ENCODE measurements at regions not wholly inside any gene's neighbourhood (a gene's known extent, or its start where the extent isn't known, plus 50 kb on each side); places are given as distances from the start of the nearest gene placed in this dataset.

DNA sequence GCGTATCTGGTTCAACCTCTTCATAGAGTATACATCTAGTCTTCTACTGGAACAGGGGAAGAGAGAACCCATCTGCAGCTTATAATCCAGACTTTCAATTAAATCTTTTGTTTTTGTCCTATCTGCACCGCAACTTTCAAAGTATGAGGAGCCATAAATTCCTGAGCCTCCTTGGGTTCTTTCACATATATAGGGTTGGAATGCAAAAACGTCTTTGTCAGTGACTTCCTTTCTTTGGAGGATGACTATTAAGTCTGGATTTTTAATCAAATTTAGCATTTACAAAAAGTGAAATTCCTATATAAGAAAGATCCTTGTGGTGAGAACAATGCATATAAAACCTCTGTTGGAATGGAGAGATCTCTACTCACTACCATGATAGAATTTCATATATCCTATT, 370.8 kb downstream of the TMEM38B start:
- Histone ChIP-seq H3K4me3 (ENCODE audit: low read length) (no peak overlapping the region), H3K27me3 (ENCODE audit: insufficient read depth, low read depth, low read length) (no peaks in the 10 kb centered on the region), H3K9ac (ENCODE audit: low read length) (no peak overlapping the region), H4K20me1 (ENCODE audit: insufficient read depth) (no peaks in the 10 kb centered on the region), H3K36me3 (ENCODE audit: insufficient read depth, low read length) (no peaks in the 10 kb centered on the region), H2AFZ (ENCODE audit: low read depth, low read length) (no peak overlapping the region), H3K4me2 (ENCODE audit: low read length) (no peak overlapping the region), H3K9me3 (ENCODE audit: low read length) (no peaks in the 10 kb centered on the region), H3F3A (ENCODE audit: insufficient read depth, low read length, poor library complexity, severe bottlenecking) (no peaks in the 10 kb centered on the region), H3K79me2 (replicated peaks; ENCODE audit: insufficient read depth, low read length) (no peaks in the 10 kb centered on the region), H3K27ac (ENCODE audit: low read length) (no peak overlapping the region), H3K9me2 (ENCODE audit: insufficient read depth, low read length) (no peaks in the 10 kb centered on the region)
- TF ChIP-seq, protein P1, sequence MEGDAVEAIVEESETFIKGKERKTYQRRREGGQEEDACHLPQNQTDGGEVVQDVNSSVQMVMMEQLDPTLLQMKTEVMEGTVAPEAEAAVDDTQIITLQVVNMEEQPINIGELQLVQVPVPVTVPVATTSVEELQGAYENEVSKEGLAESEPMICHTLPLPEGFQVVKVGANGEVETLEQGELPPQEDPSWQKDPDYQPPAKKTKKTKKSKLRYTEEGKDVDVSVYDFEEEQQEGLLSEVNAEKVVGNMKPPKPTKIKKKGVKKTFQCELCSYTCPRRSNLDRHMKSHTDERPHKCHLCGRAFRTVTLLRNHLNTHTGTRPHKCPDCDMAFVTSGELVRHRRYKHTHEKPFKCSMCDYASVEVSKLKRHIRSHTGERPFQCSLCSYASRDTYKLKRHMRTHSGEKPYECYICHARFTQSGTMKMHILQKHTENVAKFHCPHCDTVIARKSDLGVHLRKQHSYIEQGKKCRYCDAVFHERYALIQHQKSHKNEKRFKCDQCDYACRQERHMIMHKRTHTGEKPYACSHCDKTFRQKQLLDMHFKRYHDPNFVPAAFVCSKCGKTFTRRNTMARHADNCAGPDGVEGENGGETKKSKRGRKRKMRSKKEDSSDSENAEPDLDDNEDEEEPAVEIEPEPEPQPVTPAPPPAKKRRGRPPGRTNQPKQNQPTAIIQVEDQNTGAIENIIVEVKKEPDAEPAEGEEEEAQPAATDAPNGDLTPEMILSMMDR (IDR thresholded peaks at IDR 0.05; ENCODE audit: poor library complexity, severe bottlenecking) = no peak
- TF ChIP-seq EZH2 (IDR thresholded peaks at IDR 0.05; ENCODE audit: borderline replicate concordance, insufficient read depth, low read length, poor library complexity, severe bottlenecking) = no peak

- peak overlapping the region; percentile 38 for H3K4me2 ChIP-seq (ENCODE audit: low read length)
- H3F3A ChIP-seq (ENCODE audit: insufficient read depth, low read length, poor library complexity, severe bottlenecking) = no peaks in the 10 kb centered on the region
- no peaks in the 10 kb centered on the region for H4K20me1 ChIP-seq (ENCODE audit: insufficient read depth)
- H3K27ac ChIP-seq (ENCODE audit: low read length) = peak overlapping the region; percentile 77
- H3K9me2 ChIP-seq (ENCODE audit: insufficient read depth, low read length) = no peaks in the 10 kb centered on the region
- no peaks in the 10 kb centered on the region for H3K9me3 ChIP-seq (ENCODE audit: low read length)
- no peak overlapping the region for H2AFZ ChIP-seq (ENCODE audit: low read depth, low read length)
- no peak overlapping the region for H3K4me3 ChIP-seq (ENCODE audit: low read length)
- H3K9ac ChIP-seq (ENCODE audit: low read length) = no peak overlapping the region
- no peaks in the 10 kb centered on the region for H3K79me2 ChIP-seq (replicated peaks; ENCODE audit: insufficient read depth, low read length)
- no peaks in the 10 kb centered on the region for H3K36me3 ChIP-seq (ENCODE audit: insufficient read depth, low read length)
- H3K27me3 ChIP-seq (ENCODE audit: insufficient read depth, low read depth, low read length) = no peaks in the 10 kb centered on the region
- no peak for TF ChIP-seq SMC3 (conservative IDR thresholded peaks at IDR 0.05; ENCODE audit: poor library complexity)
- TF ChIP-seq, protein P1 (IDR thresholded peaks at IDR 0.05; ENCODE audit: poor library complexity, severe bottlenecking) = no peak
- TF ChIP-seq RAD21 (conservative IDR thresholded peaks at IDR 0.05) = no peak
- TF ChIP-seq POLR2AphosphoS5 (IDR thresholded peaks at IDR 0.05) = no peak
- TF ChIP-seq TAF1 (IDR thresholded peaks at IDR 0.05; ENCODE audit: low read depth) = no peak
- TF ChIP-seq MXI1 (conservative IDR thresholded peaks at IDR 0.05; ENCODE audit: poor library complexity, severe bottlenecking) = no peak
- TF ChIP-seq EP300 (conservative IDR thresholded peaks at IDR 0.05; ENCODE audit: poor library complexity, severe bottlenecking) = no peak
- no peak for TF ChIP-seq EZH2 (IDR thresholded peaks at IDR 0.05; ENCODE audit: borderline replicate concordance, insufficient read depth, low read length, poor library complexity, severe bottlenecking)
- no peak for TF ChIP-seq REST (IDR thresholded peaks at IDR 0.05; ENCODE audit: borderline replicate concordance)
Observed at GRCh38 chr9:106065579-106066214, 371.4 kb downstream of the TMEM38B start.

Measured in neural cell (in vitro differentiated cells).